NOMO-1 treated with DMSO at 0.1 percent for 48 hours (cell line): ENCODE measurements at regions not wholly inside any gene's neighbourhood (a gene's known extent, or its start where the extent isn't known, plus 50 kb on each side); places are given as distances from the start of the nearest gene placed in this dataset.
A peak's percentile ranks its signal among the peaks of the same experiment; 100 is the strongest.
"Not testable (repeated sequence)": the region's sequence is repeated elsewhere in the genome, so short reads cannot be mapped to it uniquely, and the experiment has no call there.

Experiments used
- DNase-seq: peaks from one replicate; lab custom pipeline; 2025; ENCODE audit not compliant: unreplicated experiment; lab: John Stamatoyannopoulos, UW

GRCh38 chr18:35822413-35822812, 150.1 kb upstream of the RMP24 start:
- no peak for DNase-seq

- DNase-seq = no peak
These were observed 146.0 kb upstream of the RMP24 start for GRCh38 chr18:35826477-35826876.

- no peak for DNase-seq
These were observed 145.1 kb upstream of the RMP24 start for GRCh38 chr18:35827275-35827902.

- no peak for DNase-seq
These were observed 144.6 kb upstream of the RMP24 start for GRCh38 chr18:35827903-35828275.

- no peak for DNase-seq
These were observed 143.9 kb upstream of the RMP24 start for GRCh38 chr18:35828591-35828990.

GRCh38 chr18:35835366-35835765, 137.1 kb upstream of the RMP24 start:
- DNase-seq = no peak

- DNase-seq = peak; percentile 95
These were observed 136.6 kb upstream of the RMP24 start for GRCh38 chr18:35835833-35836232.

- DNase-seq = no peak
These were observed 135.5 kb upstream of the RMP24 start for GRCh38 chr18:35836932-35837331.

- no peak for DNase-seq
These were observed 134.5 kb upstream of the RMP24 start for GRCh38 chr18:35837922-35838496.

GRCh38 chr18:35841283-35841682, 131.2 kb upstream of the RMP24 start:
- DNase-seq = no peak

GRCh38 chr18:35842536-35842935, 129.9 kb upstream of the RMP24 start:
- DNase-seq = no peak

- not testable (repeated sequence) for DNase-seq
These were observed 124.2 kb upstream of the RMP24 start for GRCh38 chr18:35848321-35848720.

GRCh38 chr18:35849241-35849640, 123.2 kb upstream of the RMP24 start:
- not testable (repeated sequence) for DNase-seq

- DNase-seq = no peak
These were observed 121.1 kb upstream of the RMP24 start for GRCh38 chr18:35851286-35851970.

- no peak for DNase-seq
These were observed 119.7 kb upstream of the RMP24 start for GRCh38 chr18:35852786-35853185.

- no peak for DNase-seq
These were observed 118.4 kb upstream of the RMP24 start for GRCh38 chr18:35854095-35854494.

- no peak for DNase-seq
These were observed 116.3 kb upstream of the RMP24 start for GRCh38 chr18:35856178-35856577.

- DNase-seq = not testable (repeated sequence)
These were observed 115.8 kb upstream of the RMP24 start for GRCh38 chr18:35856721-35857120.

GRCh38 chr18:35857581-35857980, 114.9 kb upstream of the RMP24 start:
- not testable (repeated sequence) for DNase-seq

GRCh38 chr18:35861367-35862118, 110.9 kb upstream of the RMP24 start:
- no peak for DNase-seq

- no peak for DNase-seq
These were observed 110.3 kb upstream of the RMP24 start for GRCh38 chr18:35862119-35862640.

GRCh38 chr18:35864916-35865315, 107.6 kb upstream of the RMP24 start:
- DNase-seq = peak; percentile 3
